ENCODE measurements at regions not wholly inside any gene's neighbourhood (a gene's known extent, or its start where the extent isn't known, plus 50 kb on each side); places are given as distances from the start of the nearest gene placed in this dataset.

GRCh38 chr11:134975866-134976376, 563.9 kb upstream of the B3GAT1 start:
- no peak for TF ChIP-seq POLR2A (IDR thresholded peaks at IDR 0.05; ENCODE audit: low read length)
- no peak for TF ChIP-seq GATA1 (IDR thresholded peaks at IDR 0.05; ENCODE audit: low read depth, low read length)
